WTC11 (cell line): ENCODE measurements at regions not wholly inside any gene's neighbourhood (a gene's known extent, or its start where the extent isn't known, plus 50 kb on each side); places are given as distances from the start of the nearest gene placed in this dataset.

Source experiments
- ATAC-seq: fragments of 200-7000 bp; cut with Tn5 transposase; 2 replicates; pipeline ENCODE4 v1.10.0; 2021; ENCODE audit warnings: mild to moderate bottlenecking, moderate library complexity
- CTCF ChIA-PET: fragments of 300-600 bp; sonication (Branson Sonifier 250); formaldehyde crosslinking; loops from one replicate; lab custom pipeline; 2021; ENCODE audit warnings: antibody characterized with exemption; lab: Charles Lee
- POLR2A ChIA-PET: fragments of 350-600 bp; sonication (Branson Sonifier 250); formaldehyde crosslinking; loops from one replicate; lab custom pipeline; 2021; ENCODE audit warnings: antibody characterized with exemption; lab: Charles Lee
- DNase-seq: peaks from one replicate; pipeline ENCODE4 v3.0.0; 2021; ENCODE audit warnings: low spot score
- H3K27ac Mint-ChIP-seq: 2 replicates; pipeline ENCODE4 v1.8.0; 2021; ENCODE audit warnings: mixed read lengths
- H3K27me3 Mint-ChIP-seq: 2 replicates; pipeline ENCODE4 v1.8.0; 2021; ENCODE audit warnings: low read depth, mild to moderate bottlenecking, moderate library complexity, mixed read lengths
- H3K36me3 Mint-ChIP-seq: 2 replicates; pipeline ENCODE4 v1.8.0; 2021; ENCODE audit warnings: mixed read lengths
- H3K4me1 Mint-ChIP-seq: 2 replicates; pipeline ENCODE4 v1.8.0; 2022; ENCODE audit warnings: mixed read lengths
- H3K4me3 Mint-ChIP-seq: 2 replicates; pipeline ENCODE4 v1.8.0; 2021; ENCODE audit warnings: mild to moderate bottlenecking, moderate library complexity, mixed read lengths
- H3K9me3 Mint-ChIP-seq: 2 replicates; pipeline ENCODE4 v1.8.0; 2021; ENCODE audit warnings: mixed read lengths
- GABPB1 ChIP-seq: sonication (generic); formaldehyde crosslinking; IDR thresholded peaks from 2 replicates; pipeline ENCODE4 v1.8.1; 2023; ENCODE audit warnings: mild to moderate bottlenecking, missing genetic modification reagents
- NR2C2 ChIP-seq: sonication (generic); formaldehyde crosslinking; IDR thresholded peaks from 2 replicates; pipeline ENCODE4 v1.8.0; 2022; ENCODE audit warnings: mild to moderate bottlenecking, missing genetic modification reagents
- SMAD3 ChIP-seq: sonication (generic); formaldehyde crosslinking; IDR thresholded peaks from 2 replicates; pipeline ENCODE4 v1.8.0; 2022; ENCODE audit warnings: missing genetic modification reagents, mild to moderate bottlenecking, borderline replicate concordance
- SP1 ChIP-seq: sonication (generic); formaldehyde crosslinking; conservative IDR thresholded peaks from 2 replicates; pipeline ENCODE4 v1.8.1; 2022; ENCODE audit warnings: missing genetic modification reagents
- TP53 ChIP-seq: sonication (generic); formaldehyde crosslinking; IDR thresholded peaks from 2 replicates; pipeline ENCODE4 v1.8.1; 2023; ENCODE audit warnings: mild to moderate bottlenecking, missing genetic modification reagents
- ZBTB21 ChIP-seq: sonication (generic); formaldehyde crosslinking; IDR thresholded peaks from 2 replicates; pipeline ENCODE4 v1.8.1; 2023; ENCODE audit warnings: mild to moderate bottlenecking, missing genetic modification reagents, borderline replicate concordance
- ZNF121 ChIP-seq: sonication (generic); formaldehyde crosslinking; IDR thresholded peaks from 2 replicates; pipeline ENCODE4 v1.8.0; 2023; ENCODE audit warnings: missing genetic modification reagents
- ZNF423 ChIP-seq: fragments of 250-450 bp; sonication (Bioruptor Pico); IDR thresholded peaks from 2 replicates; pipeline ENCODE4 v2.1.2; 2022; ENCODE audit warnings: mild to moderate bottlenecking, moderate library complexity
- ZNF512 ChIP-seq: sonication (generic); formaldehyde crosslinking; IDR thresholded peaks from 2 replicates; pipeline ENCODE4 v1.8.1; 2022; ENCODE audit warnings: missing genetic modification reagents, borderline replicate concordance
- TF ChIP-seq, protein P1 (sequence below): sonication (generic); formaldehyde crosslinking; IDR thresholded peaks from 2 replicates; pipeline ENCODE4 v1.8.0; 2023; ENCODE audit warnings: mild to moderate bottlenecking, missing genetic modification reagents
- TF ChIP-seq, protein P2 (sequence below): sonication (generic); formaldehyde crosslinking; IDR thresholded peaks from 2 replicates; pipeline ENCODE4 v1.8.1; 2022; ENCODE audit warnings: low read depth, mild to moderate bottlenecking, moderate library complexity, missing genetic modification reagents, borderline replicate concordance
- TF ChIP-seq, protein P3 (sequence below): fragments of 200-600 bp; IDR thresholded peaks from 2 replicates; pipeline ENCODE4 v1.8.0; 2022; ENCODE audit warnings: antibody characterized with exemption

DNA sequence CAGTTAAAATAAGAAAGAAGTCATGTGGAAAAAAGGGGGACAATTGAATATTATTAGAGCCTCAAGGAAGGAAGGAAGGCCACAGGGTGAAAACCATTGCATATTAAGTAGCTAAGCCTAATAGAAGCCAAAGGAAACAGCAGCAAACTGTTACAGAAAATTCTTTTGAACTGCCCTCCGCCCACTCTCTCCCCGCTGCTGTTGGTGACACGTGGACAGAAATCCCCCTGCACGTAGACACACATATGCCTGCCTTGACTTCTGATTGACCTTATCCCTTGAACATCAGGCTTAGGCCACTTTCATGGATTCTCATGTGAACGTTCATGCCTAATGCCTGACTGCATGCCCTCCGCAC lies 229.1 kb downstream of the KCNRG start (continued):
- TF ChIP-seq, protein P1, sequence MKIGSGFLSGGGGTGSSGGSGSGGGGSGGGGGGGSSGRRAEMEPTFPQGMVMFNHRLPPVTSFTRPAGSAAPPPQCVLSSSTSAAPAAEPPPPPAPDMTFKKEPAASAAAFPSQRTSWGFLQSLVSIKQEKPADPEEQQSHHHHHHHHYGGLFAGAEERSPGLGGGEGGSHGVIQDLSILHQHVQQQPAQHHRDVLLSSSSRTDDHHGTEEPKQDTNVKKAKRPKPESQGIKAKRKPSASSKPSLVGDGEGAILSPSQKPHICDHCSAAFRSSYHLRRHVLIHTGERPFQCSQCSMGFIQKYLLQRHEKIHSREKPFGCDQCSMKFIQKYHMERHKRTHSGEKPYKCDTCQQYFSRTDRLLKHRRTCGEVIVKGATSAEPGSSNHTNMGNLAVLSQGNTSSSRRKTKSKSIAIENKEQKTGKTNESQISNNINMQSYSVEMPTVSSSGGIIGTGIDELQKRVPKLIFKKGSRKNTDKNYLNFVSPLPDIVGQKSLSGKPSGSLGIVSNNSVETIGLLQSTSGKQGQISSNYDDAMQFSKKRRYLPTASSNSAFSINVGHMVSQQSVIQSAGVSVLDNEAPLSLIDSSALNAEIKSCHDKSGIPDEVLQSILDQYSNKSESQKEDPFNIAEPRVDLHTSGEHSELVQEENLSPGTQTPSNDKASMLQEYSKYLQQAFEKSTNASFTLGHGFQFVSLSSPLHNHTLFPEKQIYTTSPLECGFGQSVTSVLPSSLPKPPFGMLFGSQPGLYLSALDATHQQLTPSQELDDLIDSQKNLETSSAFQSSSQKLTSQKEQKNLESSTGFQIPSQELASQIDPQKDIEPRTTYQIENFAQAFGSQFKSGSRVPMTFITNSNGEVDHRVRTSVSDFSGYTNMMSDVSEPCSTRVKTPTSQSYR (CRISPR knock-in tag): no peak
- TF ChIP-seq ZNF423 (CRISPR knock-in tag) (no peak), ZNF121 (CRISPR knock-in tag) (no peak), SMAD3 (CRISPR knock-in tag) (no peak), SP1 (CRISPR knock-in tag) (no peak), ZNF512 (CRISPR knock-in tag) (no peak), TP53 (CRISPR knock-in tag) (no peak), ZBTB21 (CRISPR knock-in tag) (no peak), NR2C2 (CRISPR knock-in tag) (no peak)
- TF ChIP-seq, protein P2, sequence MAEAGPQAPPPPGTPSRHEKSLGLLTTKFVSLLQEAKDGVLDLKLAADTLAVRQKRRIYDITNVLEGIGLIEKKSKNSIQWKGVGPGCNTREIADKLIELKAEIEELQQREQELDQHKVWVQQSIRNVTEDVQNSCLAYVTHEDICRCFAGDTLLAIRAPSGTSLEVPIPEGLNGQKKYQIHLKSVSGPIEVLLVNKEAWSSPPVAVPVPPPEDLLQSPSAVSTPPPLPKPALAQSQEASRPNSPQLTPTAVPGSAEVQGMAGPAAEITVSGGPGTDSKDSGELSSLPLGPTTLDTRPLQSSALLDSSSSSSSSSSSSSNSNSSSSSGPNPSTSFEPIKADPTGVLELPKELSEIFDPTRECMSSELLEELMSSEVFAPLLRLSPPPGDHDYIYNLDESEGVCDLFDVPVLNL (CRISPR knock-in tag): no peak
- TF ChIP-seq, protein P3, sequence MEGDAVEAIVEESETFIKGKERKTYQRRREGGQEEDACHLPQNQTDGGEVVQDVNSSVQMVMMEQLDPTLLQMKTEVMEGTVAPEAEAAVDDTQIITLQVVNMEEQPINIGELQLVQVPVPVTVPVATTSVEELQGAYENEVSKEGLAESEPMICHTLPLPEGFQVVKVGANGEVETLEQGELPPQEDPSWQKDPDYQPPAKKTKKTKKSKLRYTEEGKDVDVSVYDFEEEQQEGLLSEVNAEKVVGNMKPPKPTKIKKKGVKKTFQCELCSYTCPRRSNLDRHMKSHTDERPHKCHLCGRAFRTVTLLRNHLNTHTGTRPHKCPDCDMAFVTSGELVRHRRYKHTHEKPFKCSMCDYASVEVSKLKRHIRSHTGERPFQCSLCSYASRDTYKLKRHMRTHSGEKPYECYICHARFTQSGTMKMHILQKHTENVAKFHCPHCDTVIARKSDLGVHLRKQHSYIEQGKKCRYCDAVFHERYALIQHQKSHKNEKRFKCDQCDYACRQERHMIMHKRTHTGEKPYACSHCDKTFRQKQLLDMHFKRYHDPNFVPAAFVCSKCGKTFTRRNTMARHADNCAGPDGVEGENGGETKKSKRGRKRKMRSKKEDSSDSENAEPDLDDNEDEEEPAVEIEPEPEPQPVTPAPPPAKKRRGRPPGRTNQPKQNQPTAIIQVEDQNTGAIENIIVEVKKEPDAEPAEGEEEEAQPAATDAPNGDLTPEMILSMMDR: no peak

DNA sequence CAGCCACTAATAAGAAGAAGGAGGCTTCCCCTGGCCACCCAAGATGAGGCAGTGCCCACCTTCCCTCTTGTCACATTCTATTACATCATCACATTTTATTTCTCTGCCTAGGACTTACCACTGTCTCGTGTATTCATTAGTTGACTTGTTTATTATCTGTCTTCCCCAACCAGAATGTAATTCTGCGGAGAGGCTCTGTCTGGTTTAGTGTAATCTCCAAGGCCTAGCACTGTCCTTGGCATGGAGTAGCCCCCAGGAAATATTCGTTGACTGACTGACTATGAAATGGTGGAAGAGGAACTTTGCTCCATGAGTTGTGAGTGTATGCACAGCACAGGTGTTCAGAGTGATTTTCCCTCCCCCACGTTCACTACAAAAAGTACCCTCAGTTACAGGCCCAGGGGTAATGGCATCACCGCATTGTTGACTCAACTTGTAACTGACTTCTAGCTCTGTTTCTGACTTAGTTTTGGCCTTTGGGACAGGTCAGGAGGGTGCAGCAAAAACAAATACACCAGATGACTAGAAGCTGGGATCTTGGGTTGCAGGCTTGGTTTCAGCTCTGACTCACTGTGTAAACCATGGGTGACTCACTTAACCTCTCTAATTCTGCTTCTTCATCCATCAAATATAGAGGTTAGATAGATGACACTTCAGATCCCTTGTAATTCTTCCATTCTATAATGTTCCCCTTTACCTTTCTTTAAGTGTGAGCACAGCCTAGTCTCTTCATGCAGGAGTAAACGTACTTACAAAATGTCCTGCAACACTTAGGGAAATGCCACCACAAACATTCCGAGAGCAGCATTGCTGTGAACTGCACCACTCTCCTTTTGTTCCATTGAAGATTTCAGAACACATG lies 229.7 kb downstream of the KCNRG start:
- Mint-ChIP-seq H3K4me1 (peaks cover 13% of the 10 kb centered on the region), H3K27ac (no peak overlapping the region), H3K36me3 (no peaks in the 10 kb centered on the region), H3K9me3 (no peaks in the 10 kb centered on the region), H3K4me3 (no peak overlapping the region), H3K27me3 (peaks cover 8% of the 10 kb centered on the region)
- no peak for ATAC-seq
- CTCF ChIA-PET: no interaction called here
- DNase-seq: no peak
- POLR2A ChIA-PET: no interaction called here
- TF ChIP-seq ZNF121 (CRISPR knock-in tag) (no peak), GABPB1 (peak; percentile 82)
- TF ChIP-seq, protein P1 (CRISPR knock-in tag): no peak
